Subcutaneous abdominal adipose tissue (tissue), 5 donors: ENCODE measurements at regions not wholly inside any gene's neighbourhood (a gene's known extent, or its start where the extent isn't known, plus 50 kb on each side); places are given as distances from the start of the nearest gene placed in this dataset.

Experiments used
- H3K27ac ChIP-seq: one replicate; pipeline ENCODE4 v1.7.0; 2013; ENCODE audit warnings: low read depth, mild to moderate bottlenecking, inconsistent platforms, low read length, moderate library complexity
- H3K27me3 ChIP-seq, 5 donors: one replicate each; pipeline ENCODE4 v1.7.0; 2013; ENCODE audit warnings: low read length in 5 of 5, inconsistent platforms in 1 of 5; ENCODE audit not compliant: control insufficient read depth in 5 of 5, insufficient read depth in 4 of 5
- H3K36me3 ChIP-seq, 5 donors: one replicate each; pipeline ENCODE4 v1.7.0; 2013; ENCODE audit warnings: low read length in 5 of 5; ENCODE audit not compliant: control insufficient read depth in 5 of 5, insufficient read depth in 5 of 5
- H3K4me1 ChIP-seq, 5 donors: one replicate each; pipeline ENCODE4 v1.7.0; 2013; ENCODE audit warnings: low read length in 5 of 5, mild to moderate bottlenecking in 3 of 5, moderate library complexity in 1 of 5; ENCODE audit not compliant: control insufficient read depth in 5 of 5, insufficient read depth in 5 of 5
- H3K4me3 ChIP-seq, 5 donors: one replicate each; pipeline ENCODE4 v1.7.0; 2013; ENCODE audit warnings: low read length in 5 of 5, low read depth in 1 of 5
- H3K9ac ChIP-seq, 5 donors: one replicate each; pipeline ENCODE4 v1.7.0; 2013; ENCODE audit warnings: low read length in 5 of 5, mild to moderate bottlenecking in 4 of 5, moderate library complexity in 3 of 5
- H3K9me3 ChIP-seq, 5 donors: one replicate each; pipeline ENCODE4 v1.7.0; 2013; ENCODE audit warnings: low read length in 5 of 5; ENCODE audit not compliant: control insufficient read depth in 5 of 5
- donor health status: healthy.
- donor health status: healthy.
- donor health status: healthy.
- donor health status: healthy.
- donor health status: healthy.

DNA sequence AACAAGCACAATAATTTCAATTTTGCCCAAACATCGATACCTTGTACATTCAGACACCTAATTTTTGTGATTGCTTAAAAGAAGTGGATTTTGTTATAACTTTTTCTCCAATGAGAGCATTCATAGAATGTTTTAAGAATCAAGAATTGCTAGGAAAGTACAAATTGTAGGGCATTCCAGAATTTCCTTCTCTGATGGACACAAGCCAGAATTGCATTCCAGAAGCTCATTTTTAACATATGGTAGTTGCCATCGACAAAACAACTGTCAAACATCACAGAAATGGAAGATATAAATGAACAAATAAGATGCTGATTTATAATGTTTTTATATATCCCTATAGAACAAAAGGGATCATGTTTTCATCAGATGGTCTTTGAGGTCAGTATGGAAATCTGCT is 258.4 kb upstream of the NPVF start:
- peaks cover 0 to 4% (median 3%) of the 10 kb centered on the region in 5 donors for H3K4me1 ChIP-seq
- H3K9ac ChIP-seq = no peak overlapping the region
- H3K27me3 ChIP-seq = no peaks in the 10 kb centered on the region
- H3K36me3 ChIP-seq = no peaks in the 10 kb centered on the region
- no peak overlapping the region for H3K27ac ChIP-seq
- no peak overlapping the region for H3K4me3 ChIP-seq
- no peaks in the 10 kb centered on the region for H3K9me3 ChIP-seq

DNA sequence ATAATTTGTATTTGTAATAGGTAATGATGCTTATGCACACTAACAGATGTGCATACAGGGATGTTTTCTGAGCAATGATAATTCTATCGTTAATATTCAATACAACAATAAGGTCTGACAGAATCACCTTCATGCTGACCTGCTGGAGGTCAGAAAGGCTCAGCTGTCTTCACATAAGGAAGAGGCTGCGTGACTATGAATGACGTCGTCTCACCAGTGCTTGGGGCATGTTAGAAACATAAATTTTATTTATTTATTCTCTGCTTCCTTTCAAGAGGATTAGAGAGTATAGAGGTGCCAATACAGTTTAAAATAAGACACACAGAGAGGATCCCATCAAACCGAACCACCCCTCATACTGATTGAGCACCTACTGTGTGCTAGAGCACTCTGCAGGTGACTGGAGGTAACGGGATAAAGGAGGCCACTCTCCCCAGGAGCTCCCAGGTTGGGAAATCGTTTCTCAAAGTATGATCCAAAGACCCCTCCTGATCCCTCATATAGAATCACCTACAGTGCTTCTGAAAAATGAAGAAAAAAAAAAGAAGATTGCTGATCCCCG is 265.6 kb upstream of the NPVF start:
- no peaks in the 10 kb centered on the region for H3K9me3 ChIP-seq
- H3K4me1 ChIP-seq = peaks cover 0 to 22% (median 17%) of the 10 kb centered on the region in 5 donors
- no peaks in the 10 kb centered on the region for H3K36me3 ChIP-seq
- H3K4me3 ChIP-seq = no peak overlapping the region
- H3K9ac ChIP-seq = no peak overlapping the region
- H3K27me3 ChIP-seq = no peaks in the 10 kb centered on the region
- H3K27ac ChIP-seq = no peak overlapping the region

DNA sequence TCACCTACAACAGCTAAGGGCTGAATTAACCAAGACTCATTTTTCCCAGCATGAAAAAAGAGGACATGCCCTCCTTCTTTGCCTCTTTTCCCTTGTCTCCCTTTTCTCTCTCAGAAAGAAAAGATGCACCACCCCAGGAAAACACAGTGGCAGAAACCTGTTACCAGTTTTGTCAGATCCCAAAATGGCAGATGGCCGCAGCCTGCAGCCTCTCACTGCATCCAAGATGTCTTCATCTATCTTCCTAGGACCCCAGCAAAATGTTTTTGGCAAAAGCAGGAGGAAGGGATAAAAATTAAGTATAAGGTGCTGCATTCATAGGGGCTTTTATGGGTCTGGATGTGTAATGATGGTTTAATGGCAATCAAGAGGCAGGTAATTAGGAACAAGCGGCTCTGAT is 266.6 kb upstream of the NPVF start:
- Histone ChIP-seq H3K4me1 (peaks cover 0 to 22% (median 17%) of the 10 kb centered on the region in 5 donors), H3K4me3 (no peak overlapping the region), H3K36me3 (no peaks in the 10 kb centered on the region), H3K9ac (no peak overlapping the region), H3K9me3 (no peaks in the 10 kb centered on the region), H3K27ac (no peak overlapping the region), H3K27me3 (no peaks in the 10 kb centered on the region)

GRCh38 chr7:25495342-25496250 is 267.3 kb upstream of the NPVF start:
- H3K9ac ChIP-seq = no peak overlapping the region
- no peak overlapping the region for H3K27ac ChIP-seq
- H3K27me3 ChIP-seq = no peaks in the 10 kb centered on the region
- no peaks in the 10 kb centered on the region for H3K36me3 ChIP-seq
- H3K4me1 ChIP-seq = peaks cover 0 to 22% (median 20%) of the 10 kb centered on the region in 5 donors
- H3K9me3 ChIP-seq = no peaks in the 10 kb centered on the region
- H3K4me3 ChIP-seq = no peak overlapping the region

DNA sequence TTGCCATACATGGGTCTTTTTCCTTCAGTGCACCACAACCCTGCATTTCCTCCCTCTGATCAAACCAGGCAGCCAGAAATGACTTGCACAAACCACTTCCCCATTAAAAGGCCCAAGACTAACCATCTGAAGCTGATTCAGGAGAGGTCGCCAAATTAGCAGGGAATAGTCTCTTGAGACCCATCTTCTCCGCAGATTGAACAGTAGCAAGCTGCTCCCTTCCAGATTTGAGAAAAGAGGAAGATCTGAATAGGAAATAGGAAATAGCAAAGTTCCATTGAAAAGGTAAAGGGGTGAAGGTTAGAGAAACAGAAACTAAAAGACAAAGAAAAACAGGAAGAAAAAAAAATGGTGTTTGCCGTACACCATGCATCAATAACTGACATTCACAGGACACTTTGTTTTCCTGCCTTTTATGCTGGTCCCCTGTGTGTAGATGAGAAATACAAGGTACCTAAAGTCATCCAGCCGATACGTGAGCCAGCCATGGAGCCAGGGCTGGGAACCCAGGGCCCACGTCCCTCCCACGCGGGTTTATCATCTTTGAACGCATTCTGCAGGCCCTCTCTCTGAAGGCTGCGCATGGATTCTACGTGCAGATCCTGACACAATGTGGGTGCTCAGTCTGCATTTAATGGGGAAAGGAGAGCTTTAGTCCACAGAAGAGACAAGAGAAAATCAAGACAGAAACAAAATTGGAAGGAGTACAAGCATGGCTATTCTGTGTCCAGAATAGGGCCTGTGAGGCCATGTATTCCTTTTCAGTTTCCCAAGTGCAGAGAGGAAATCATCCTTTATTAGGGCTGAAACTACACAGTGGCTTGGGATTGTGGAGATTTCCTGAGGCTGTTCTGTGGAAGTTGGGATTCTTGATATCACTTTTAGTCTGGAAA is 268.4 kb upstream of the NPVF start:
- Histone ChIP-seq H3K4me1 (peaks cover 0 to 22% (median 20%) of the 10 kb centered on the region in 5 donors), H3K27me3 (no peaks in the 10 kb centered on the region), H3K27ac (no peak overlapping the region), H3K9ac (peak overlapping the region in 2 of 5 donors; percentile 15 to 28), H3K4me3 (peak overlapping the region in 3 of 5 donors; percentile 12 to 39 (median 19)), H3K36me3 (no peaks in the 10 kb centered on the region), H3K9me3 (no peaks in the 10 kb centered on the region)

- H3K36me3 ChIP-seq = no peaks in the 10 kb centered on the region
- no peaks in the 10 kb centered on the region for H3K27me3 ChIP-seq
- H3K9ac ChIP-seq = no peak overlapping the region
- H3K9me3 ChIP-seq = no peaks in the 10 kb centered on the region
- H3K27ac ChIP-seq = no peak overlapping the region
- no peak overlapping the region for H3K4me3 ChIP-seq
- H3K4me1 ChIP-seq = peaks cover 0 to 16% (median 16%) of the 10 kb centered on the region in 5 donors
These were observed 272.2 kb upstream of the NPVF start for GRCh38 chr7:25500393-25500921.

GRCh38 chr7:25503306-25503705 is 275.0 kb upstream of the NPVF start:
- Histone ChIP-seq H3K4me1 (peaks cover 0 to 3% (median 0%) of the 10 kb centered on the region in 5 donors), H3K27me3 (no peaks in the 10 kb centered on the region), H3K4me3 (no peak overlapping the region), H3K9ac (no peak overlapping the region), H3K36me3 (no peaks in the 10 kb centered on the region), H3K27ac (no peak overlapping the region), H3K9me3 (no peaks in the 10 kb centered on the region)

GRCh38 chr7:25512061-25512687 is 283.9 kb upstream of the NPVF start:
- Histone ChIP-seq H3K27me3 (no peaks in the 10 kb centered on the region), H3K4me3 (no peak overlapping the region), H3K9me3 (no peaks in the 10 kb centered on the region), H3K4me1 (no peaks in the 10 kb centered on the region), H3K36me3 (no peaks in the 10 kb centered on the region), H3K9ac (no peak overlapping the region), H3K27ac (no peak overlapping the region)

DNA sequence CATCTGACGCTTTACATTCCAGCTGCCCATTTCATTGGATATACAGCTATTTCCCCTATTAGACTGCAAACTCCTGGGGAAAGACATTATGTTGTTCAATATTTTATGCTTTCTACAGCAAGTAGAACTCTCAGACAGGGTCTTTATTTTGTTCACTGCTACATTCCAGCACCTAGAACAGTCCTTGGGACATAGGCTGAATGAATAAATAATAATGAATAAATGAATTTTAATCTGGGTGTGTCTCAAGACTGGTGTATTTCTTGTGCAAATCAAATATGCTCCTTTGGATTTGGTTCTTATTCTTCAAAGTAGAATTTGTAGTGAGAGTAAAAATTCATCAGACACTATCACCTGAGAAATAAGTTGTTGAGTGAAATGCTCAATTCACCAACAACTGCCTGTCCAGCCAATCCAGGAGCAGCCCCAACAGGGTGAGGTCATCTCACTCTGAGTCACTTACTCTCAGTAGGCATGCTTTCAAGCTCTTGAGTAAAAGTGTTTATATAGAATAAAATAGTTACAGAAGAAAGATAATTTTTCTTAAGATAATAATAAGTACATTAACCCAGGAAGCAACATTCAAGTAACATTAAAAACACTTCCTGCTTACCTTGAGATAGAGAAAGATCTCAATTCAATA is 287.5 kb upstream of the NPVF start:
- Histone ChIP-seq H3K36me3 (no peaks in the 10 kb centered on the region), H3K27ac (no peak overlapping the region), H3K4me3 (no peak overlapping the region), H3K9me3 (no peaks in the 10 kb centered on the region), H3K27me3 (no peaks in the 10 kb centered on the region), H3K4me1 (no peaks in the 10 kb centered on the region), H3K9ac (no peak overlapping the region)
